Epithelial cell of esophagus (primary cell): ENCODE measurements at regions not wholly inside any gene's neighbourhood (a gene's known extent, or its start where the extent isn't known, plus 50 kb on each side); places are given as distances from the start of the nearest gene placed in this dataset.

Experiments
- DNase-seq: peaks from one replicate; pipeline ENCODE4 v3.0.0; 2010; ENCODE audit warnings: low read depth
- H3K4me3 ChIP-seq: 2 replicates; pipeline ENCODE4 v1.5.1; 2011; ENCODE audit warnings: mild to moderate bottlenecking, low read length, control low read depth
- TF ChIP-seq, protein P1 (sequence below): IDR thresholded peaks from 2 replicates; pipeline ENCODE4 v1.5.1; 2011; ENCODE audit warnings: low read depth, mild to moderate bottlenecking, low read length, control low read depth, inconsistent platforms; ENCODE audit not compliant: insufficient read depth; ENCODE audit errors: missing control alignments

DNA sequence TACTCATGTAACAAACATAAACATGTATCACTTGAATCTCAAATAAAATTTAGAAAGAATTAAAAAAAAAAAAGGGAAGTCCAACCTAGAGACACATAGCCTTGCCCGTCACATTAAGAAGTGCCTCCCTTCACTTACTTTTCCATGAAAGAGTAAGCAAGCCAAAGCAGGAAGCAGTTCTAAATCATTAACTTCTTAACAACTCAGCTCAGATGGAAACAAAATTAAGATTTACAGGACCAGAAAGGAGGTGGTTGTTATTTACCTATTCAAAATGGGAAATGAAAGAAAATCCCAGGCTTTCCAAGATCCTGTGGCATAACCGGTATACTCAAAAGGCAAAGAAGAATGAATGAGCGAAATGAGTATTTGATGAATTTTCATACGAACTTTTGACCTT is 258.6 kb upstream of the DCN start:
- no peak for DNase-seq
- no peak overlapping the region for H3K4me3 ChIP-seq
- TF ChIP-seq, protein P1, sequence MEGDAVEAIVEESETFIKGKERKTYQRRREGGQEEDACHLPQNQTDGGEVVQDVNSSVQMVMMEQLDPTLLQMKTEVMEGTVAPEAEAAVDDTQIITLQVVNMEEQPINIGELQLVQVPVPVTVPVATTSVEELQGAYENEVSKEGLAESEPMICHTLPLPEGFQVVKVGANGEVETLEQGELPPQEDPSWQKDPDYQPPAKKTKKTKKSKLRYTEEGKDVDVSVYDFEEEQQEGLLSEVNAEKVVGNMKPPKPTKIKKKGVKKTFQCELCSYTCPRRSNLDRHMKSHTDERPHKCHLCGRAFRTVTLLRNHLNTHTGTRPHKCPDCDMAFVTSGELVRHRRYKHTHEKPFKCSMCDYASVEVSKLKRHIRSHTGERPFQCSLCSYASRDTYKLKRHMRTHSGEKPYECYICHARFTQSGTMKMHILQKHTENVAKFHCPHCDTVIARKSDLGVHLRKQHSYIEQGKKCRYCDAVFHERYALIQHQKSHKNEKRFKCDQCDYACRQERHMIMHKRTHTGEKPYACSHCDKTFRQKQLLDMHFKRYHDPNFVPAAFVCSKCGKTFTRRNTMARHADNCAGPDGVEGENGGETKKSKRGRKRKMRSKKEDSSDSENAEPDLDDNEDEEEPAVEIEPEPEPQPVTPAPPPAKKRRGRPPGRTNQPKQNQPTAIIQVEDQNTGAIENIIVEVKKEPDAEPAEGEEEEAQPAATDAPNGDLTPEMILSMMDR, result no peak

DNA sequence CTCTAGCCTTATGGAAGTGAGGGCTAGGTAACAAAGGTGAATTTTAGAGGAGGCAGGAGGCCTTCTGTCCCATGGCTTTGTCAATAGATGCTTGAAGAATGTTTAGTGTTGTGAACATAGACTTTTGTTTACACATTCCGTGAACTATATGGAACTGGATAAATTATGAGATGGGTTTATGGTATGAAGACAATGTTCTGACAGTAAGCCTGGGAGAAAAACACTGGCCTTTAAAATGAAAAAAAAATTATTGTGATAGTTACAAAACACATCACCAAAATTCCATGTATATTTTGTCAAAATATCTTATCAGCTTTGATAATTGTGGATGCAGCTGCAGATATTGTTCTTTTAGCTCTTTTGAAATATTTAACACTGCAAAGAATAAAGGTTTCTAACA is 251.5 kb upstream of the DCN start:
- no peak for DNase-seq
- TF ChIP-seq, protein P1, result no peak
- H3K4me3 ChIP-seq, result no peak overlapping the region

DNA sequence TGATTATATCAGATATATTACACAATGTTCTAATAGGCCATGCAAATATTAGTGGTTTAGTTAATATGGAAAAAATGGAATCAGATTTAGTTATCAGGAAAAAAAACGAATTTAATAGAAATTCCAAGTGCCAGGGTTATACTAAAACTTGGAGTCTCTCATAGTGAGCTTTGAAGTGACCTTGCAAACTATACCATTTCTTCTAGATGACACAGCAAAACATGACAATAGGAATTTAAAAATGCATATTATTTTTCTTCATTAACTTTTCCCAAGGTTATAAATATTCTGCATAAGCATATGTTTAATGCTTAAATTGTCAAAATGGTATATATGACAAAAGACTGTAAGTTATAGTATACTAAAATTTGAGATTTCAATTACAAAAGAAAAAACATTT is 250.1 kb upstream of the DCN start:
- no peak overlapping the region for H3K4me3 ChIP-seq
- TF ChIP-seq, protein P1, result no peak
- no peak for DNase-seq

DNA sequence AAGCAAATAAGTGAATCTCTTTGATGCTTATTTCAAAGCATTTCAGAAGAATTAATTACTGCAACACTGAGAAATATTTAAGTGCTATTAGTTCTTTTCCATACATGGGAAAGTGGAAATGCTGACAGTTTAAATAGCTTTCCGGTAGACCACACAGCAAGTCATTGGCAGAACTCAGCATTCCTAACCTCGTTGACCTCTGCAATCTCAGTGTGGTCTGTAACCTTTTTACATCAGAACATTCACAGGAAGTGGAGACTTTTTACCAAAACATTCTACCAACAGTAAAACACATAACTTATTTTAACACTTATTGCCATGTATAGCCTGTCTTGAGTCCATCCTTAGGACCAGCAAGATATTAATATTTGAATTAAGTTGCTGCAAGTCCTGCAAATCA is 249.5 kb upstream of the DCN start:
- H3K4me3 ChIP-seq, result no peak overlapping the region
- no peak for DNase-seq
- TF ChIP-seq, protein P1, result no peak

DNA sequence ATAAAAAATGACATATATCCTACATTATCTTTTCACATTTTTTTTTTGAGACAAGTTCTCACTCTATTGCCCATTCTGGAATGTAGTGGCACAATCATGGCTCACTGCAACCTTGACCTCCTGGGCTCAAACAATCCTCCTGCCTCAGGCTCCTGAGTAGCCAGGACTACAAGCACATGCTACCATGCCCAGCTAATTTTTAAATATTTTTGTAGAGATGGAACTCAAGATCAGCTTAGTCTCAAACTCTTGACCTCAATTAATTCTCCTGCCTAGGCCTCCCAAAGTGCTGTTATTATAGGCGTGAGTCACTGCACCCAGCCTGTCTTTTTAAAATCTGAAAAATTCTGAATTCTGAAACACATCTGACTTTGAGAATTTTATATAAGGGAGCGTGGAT is 241.9 kb upstream of the DCN start:
- DNase-seq, result no peak
- H3K4me3 ChIP-seq, result no peak overlapping the region
- TF ChIP-seq, protein P1, result no peak

DNA sequence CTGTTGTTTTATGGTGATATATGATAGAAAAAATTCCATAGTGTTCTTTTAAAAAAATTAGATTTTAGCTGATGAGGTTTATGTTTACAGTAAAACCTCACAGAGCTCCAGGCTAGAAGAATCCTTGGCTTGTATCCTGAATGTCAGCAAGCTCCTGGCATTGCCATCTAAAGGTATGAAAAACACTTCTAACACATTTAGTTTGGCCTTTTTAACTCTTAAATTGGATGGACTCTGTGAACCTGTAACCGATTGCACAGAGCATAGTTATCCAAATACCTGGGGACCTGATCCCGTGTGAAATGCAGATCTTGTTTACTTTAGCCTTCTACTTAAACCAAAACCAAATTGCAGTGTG is 241.1 kb upstream of the DCN start:
- TF ChIP-seq, protein P1, result no peak
- no peak overlapping the region for H3K4me3 ChIP-seq
- DNase-seq, result no peak

DNA sequence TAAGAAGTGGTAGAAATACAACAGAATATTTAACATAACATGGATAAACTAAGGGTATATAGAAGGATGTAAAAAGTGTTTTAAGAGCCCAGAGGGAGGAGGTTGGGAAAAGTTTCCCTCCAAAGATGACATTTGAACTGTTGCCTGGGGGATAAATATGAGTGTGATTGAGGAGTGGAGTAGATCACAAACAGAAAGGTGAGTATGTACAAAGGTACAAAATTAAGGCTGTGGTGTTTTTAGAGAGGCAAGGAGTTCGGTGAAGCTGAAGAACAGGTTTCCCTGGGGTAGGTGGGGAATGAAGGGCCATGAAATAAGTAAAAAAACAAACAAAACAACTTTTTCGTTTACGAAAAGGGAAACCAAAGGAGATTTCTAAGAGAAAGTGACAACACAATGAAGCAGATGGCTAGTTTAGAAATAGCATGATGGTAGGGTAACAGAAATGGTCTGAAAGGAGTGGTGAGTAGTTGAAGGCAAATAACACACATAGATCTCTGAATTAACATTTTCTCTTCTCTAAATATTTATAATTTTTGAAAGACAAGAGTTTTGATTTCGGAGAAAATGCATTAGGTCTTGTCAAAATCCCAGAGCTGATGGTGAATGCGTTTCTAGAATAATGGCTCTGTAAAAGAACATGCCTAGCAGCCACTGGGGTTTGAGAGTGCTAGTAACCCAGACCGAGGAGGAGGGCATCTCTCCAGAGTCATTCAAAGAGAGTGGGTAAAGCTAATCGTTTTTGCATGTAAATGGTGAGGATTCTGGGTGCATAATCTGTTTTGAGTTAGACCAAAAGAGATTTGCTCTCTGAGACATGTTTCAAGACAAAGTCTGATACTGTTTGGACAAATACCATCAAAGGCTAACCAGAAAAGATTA is 240.4 kb upstream of the DCN start:
- no peak overlapping the region for H3K4me3 ChIP-seq
- TF ChIP-seq, protein P1, result no peak
- DNase-seq, result no peak
